Nucleus accumbens (tissue), 56 donors: ENCODE measurements at regions not wholly inside any gene's neighbourhood (a gene's known extent, or its start where the extent isn't known, plus 50 kb on each side); places are given as distances from the start of the nearest gene placed in this dataset.

Experiments
- DNase-seq, 56 donors: peaks; one replicate each; lab custom pipeline; 2025; lab: John Stamatoyannopoulos, UW

GRCh38 chr7:35581605-35582210 lies 113.2 kb downstream of the HERPUD2 start:
- DNase-seq, result no peak

GRCh38 chr7:35576031-35576573 lies 118.8 kb downstream of the HERPUD2 start:
- DNase-seq, result peak in 1 of 56 donors; percentile 25

GRCh38 chr7:35571611-35572240 lies 123.2 kb downstream of the HERPUD2 start:
- DNase-seq, result no peak

- no peak for DNase-seq
Measured at GRCh38 chr7:35570937-35571336, 124.0 kb downstream of the HERPUD2 start.

- DNase-seq, result no peak
Measured at GRCh38 chr7:35565927-35566326, 129.0 kb downstream of the HERPUD2 start.

- DNase-seq, result no peak
Measured at GRCh38 chr7:35558841-35559240, 136.1 kb downstream of the HERPUD2 start.

- DNase-seq, result no peak
Measured at GRCh38 chr7:35556515-35557471, 138.1 kb downstream of the HERPUD2 start.

- DNase-seq, result no peak
Measured at GRCh38 chr7:35555934-35556333, 139.0 kb downstream of the HERPUD2 start.

- DNase-seq, result no peak
Measured at GRCh38 chr7:35555386-35555785, 139.5 kb downstream of the HERPUD2 start.

- DNase-seq, result no peak
Measured at GRCh38 chr7:35553519-35553918, 141.4 kb downstream of the HERPUD2 start.

- DNase-seq, result no peak
Measured at GRCh38 chr7:35552691-35553090, 142.2 kb downstream of the HERPUD2 start.

- no peak for DNase-seq
Measured at GRCh38 chr7:35551321-35552081, 143.4 kb downstream of the HERPUD2 start.

- no peak for DNase-seq
Measured at GRCh38 chr7:35550831-35551230, 144.1 kb downstream of the HERPUD2 start.

- no peak for DNase-seq
Measured at GRCh38 chr7:35549781-35550180, 145.2 kb downstream of the HERPUD2 start.

GRCh38 chr7:35548291-35548690 lies 146.6 kb downstream of the HERPUD2 start:
- DNase-seq, result no peak

- DNase-seq, result no peak
Measured at GRCh38 chr7:35546691-35547429, 148.1 kb downstream of the HERPUD2 start.

- no peak for DNase-seq
Measured at GRCh38 chr7:35545831-35546230, 149.1 kb downstream of the HERPUD2 start.

- no peak for DNase-seq
Measured at GRCh38 chr7:35544028-35544742, 150.8 kb downstream of the HERPUD2 start.
